ENCODE measurements at regions not wholly inside any gene's neighbourhood (a gene's known extent, or its start where the extent isn't known, plus 50 kb on each side); places are given as distances from the start of the nearest gene placed in this dataset.
"Not testable (repeated sequence)": the region's sequence is repeated elsewhere in the genome, so short reads cannot be mapped to it uniquely, and the experiment has no call there.

DNA sequence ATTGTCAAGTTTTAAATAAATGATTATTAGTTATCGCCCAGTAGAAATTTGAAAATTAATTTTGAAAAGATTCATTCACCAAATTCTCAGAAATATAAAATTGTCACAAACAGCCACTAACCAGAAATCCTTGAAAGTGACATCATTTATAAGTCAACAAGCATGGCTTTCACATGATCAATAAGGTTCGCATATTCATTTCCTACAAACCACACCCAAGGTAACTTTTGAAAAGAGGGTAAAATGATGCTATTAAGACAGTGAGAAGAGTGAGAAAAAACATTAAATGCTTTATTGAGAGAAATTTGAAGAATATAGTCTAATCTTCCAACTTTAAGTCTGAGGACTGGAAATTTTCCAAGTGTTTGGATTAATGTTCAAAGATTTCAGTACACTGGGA lies 263.6 kb upstream of the ALCAM start:
- DNase-seq (ENCODE audit: low spot score in 2 of 2) (no peak), ATAC-seq (no peak)
- no peak overlapping the region for H3K27ac Mint-ChIP-seq
- H3K9me3 Mint-ChIP-seq, result no peaks in the 10 kb centered on the region
- H3K36me3 Mint-ChIP-seq, result no peaks in the 10 kb centered on the region

GRCh38 chr3:105108823-105109222 lies 257.9 kb upstream of the ALCAM start:
- DNase-seq (ENCODE audit: low spot score in 2 of 2), result no peak
- no peaks in the 10 kb centered on the region for H3K36me3 Mint-ChIP-seq
- peaks cover 14 to 18% of the 10 kb centered on the region in 2 donors for H3K9me3 Mint-ChIP-seq
- no peak overlapping the region for H3K27ac Mint-ChIP-seq
- no peak for ATAC-seq

GRCh38 chr3:105118905-105119304 lies 247.8 kb upstream of the ALCAM start:
- Mint-ChIP-seq H3K36me3 (no peaks in the 10 kb centered on the region), H3K27ac (no peak overlapping the region), H3K9me3 (peaks cover 0 to 9% of the 10 kb centered on the region in 2 donors)
- DNase-seq (ENCODE audit: low spot score in 2 of 2) (no peak), ATAC-seq (no peak)

DNA sequence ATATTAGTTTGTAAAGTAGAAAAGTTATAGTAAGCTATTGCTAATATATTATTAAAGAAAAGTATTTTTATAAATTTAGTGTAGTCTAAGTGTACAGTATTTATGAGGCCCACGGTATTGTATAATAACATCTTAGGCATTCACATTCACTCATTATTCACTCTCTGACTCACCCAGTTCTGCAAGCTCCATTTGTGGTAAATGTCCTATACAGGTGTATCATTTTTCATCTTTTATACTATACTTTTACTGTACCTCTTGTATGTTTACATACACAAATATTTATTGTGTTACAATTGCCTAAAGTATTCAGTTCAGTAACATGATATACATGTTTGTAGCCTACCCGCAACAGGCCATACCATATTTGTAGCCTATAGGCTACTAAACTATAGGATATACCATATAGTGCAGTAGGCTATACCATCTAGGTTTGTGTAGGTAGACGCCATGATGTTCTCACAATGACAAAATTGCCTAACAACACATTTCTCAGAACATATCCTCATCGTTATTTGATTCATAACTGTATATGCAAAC lies 246.8 kb upstream of the ALCAM start:
- no peaks in the 10 kb centered on the region for H3K36me3 Mint-ChIP-seq
- ATAC-seq, result no peak
- no peak overlapping the region for H3K27ac Mint-ChIP-seq
- H3K9me3 Mint-ChIP-seq, result peaks cover 0 to 13% of the 10 kb centered on the region in 2 donors
- no peak for DNase-seq (ENCODE audit: low spot score in 2 of 2)

DNA sequence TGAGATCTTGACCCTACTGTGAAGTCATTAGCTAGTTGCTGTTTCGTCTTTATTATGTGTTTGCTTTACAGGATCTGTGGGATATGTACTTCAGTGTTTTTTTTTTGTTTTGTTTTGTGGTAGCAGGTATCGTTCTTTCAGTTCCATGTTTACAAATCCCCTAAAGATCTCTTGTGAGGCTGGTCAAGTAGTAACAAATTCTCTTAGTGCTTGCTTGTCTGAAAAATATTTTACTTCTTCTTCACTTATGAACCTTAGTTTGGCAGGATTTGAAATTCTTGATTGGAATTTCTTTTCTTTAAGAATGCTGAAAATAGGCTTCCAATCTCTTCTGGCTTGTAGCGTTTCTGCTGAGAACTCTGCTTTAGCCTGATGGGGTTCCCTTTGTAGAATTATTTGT lies 235.8 kb upstream of the ALCAM start:
- Mint-ChIP-seq H3K9me3 (peaks cover 14 to 23% of the 10 kb centered on the region in 2 donors), H3K36me3 (peaks cover 0 to 8% of the 10 kb centered on the region in 2 donors), H3K27ac (no peak overlapping the region)
- ATAC-seq, result no peak
- no peak for DNase-seq (ENCODE audit: low spot score in 2 of 2)

DNA sequence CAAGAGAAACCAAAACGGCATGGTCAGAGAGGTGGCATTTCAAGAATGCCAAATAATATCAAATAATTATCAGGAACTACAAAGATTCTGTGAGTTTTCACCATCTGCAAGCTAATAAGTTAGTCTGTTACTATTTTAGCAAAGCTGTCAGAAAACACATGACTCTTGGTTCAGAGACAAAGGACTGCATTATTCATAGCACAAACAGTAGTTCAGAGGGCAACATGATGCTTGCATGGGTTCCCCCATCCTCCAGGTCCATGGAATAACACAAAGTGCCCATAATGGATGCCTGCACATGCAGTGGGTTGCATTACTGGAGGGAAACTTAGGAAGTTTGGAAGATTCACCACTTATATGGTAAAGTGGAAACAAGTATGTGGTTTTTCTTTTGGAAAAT lies 228.8 kb upstream of the ALCAM start:
- no peak for DNase-seq (ENCODE audit: low spot score in 2 of 2)
- Mint-ChIP-seq H3K9me3 (no peaks in the 10 kb centered on the region), H3K27ac (no peak overlapping the region), H3K36me3 (no peaks in the 10 kb centered on the region)
- ATAC-seq, result no peak

DNA sequence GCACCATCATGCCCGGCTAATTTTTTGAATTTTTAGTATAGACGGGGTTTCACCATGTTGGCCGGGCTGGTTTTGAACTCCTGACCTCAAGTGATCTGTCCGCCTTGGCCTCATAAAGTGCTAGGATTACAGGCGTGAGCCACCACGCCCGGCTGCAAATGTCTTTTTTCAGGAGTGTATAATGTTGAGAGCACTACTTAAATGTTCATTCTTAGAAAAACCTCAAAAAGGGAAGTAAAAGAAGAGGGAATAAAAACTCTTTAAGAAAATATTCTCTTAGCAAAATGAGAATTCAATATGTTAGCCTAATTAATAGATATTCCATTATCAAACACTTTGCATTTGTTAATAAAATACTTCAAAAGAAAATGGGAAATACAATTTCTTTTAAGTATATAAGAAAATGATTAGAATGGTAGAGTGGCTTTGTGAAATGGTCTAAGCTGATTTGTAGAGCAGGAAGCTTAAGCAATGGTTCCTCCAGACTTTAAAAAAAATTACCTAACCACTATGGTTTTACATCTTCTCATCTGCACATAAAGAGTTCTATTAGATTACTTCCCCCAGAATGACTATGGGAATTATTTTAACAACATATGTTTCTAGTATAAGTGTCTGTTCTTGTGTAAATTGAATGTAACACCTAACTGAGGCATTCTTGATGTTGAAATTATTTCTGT lies 226.7 kb upstream of the ALCAM start:
- ATAC-seq, result no peak
- Mint-ChIP-seq H3K27ac (no peak overlapping the region), H3K36me3 (no peaks in the 10 kb centered on the region), H3K9me3 (no peaks in the 10 kb centered on the region)
- no peak for DNase-seq (ENCODE audit: low spot score in 2 of 2)

DNA sequence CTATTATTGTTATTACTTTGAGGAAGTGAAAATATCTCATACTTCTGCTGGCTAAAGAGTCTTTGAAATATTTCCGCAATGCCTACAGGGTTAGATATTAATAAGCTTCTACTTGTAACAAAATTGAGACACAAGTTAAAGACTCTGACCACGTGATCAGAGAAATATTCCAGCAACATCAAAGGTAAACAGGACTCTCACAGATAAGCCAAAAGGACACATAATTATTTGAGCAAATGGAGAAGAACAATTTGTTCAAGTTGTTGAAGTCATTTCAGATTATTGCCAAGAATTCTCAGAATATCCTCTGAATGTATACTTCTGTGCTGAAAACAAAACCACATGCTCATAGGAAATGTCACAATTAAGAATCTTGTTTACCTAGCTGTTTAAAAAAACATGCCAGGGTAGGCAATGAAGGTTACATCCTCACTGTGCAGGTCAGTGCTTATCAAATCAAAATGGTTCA lies 225.8 kb upstream of the ALCAM start:
- ATAC-seq (no peak), DNase-seq (ENCODE audit: low spot score in 2 of 2) (no peak)
- Mint-ChIP-seq H3K36me3 (no peaks in the 10 kb centered on the region), H3K9me3 (no peaks in the 10 kb centered on the region), H3K27ac (no peak overlapping the region)

DNA sequence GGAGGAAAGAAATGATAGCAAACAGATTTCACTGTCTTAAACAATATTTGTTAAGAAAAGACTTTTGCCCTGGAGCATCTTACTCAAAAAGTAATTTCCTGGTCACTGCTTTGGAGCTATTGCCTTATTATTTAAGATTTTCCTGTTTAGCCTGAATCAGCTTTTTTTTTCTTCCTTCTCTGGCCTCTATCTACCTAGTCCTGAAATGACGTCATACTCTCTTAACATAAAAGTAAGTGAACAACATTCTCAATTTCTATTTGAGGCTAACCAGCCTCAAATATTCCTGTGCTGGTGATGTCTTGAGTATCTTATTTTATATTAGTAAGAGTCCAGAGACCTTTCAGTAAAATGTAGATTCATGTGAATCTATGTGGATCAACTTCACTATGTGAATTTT lies 221.9 kb upstream of the ALCAM start:
- H3K36me3 Mint-ChIP-seq, result no peaks in the 10 kb centered on the region
- ATAC-seq, result no peak
- H3K27ac Mint-ChIP-seq, result no peak overlapping the region

GRCh38 chr3:105145511-105145910 lies 221.2 kb upstream of the ALCAM start:
- Mint-ChIP-seq H3K36me3 (no peaks in the 10 kb centered on the region), H3K27ac (no peak overlapping the region), H3K9me3 (no peaks in the 10 kb centered on the region)
- no peak for DNase-seq (ENCODE audit: low spot score in 2 of 2)
- no peak for ATAC-seq

More for the DNA sequence above, 221.9 kb upstream of the ALCAM start:
- DNase-seq (ENCODE audit: low spot score in 2 of 2), result no peak
- H3K9me3 Mint-ChIP-seq, result no peaks in the 10 kb centered on the region

DNA sequence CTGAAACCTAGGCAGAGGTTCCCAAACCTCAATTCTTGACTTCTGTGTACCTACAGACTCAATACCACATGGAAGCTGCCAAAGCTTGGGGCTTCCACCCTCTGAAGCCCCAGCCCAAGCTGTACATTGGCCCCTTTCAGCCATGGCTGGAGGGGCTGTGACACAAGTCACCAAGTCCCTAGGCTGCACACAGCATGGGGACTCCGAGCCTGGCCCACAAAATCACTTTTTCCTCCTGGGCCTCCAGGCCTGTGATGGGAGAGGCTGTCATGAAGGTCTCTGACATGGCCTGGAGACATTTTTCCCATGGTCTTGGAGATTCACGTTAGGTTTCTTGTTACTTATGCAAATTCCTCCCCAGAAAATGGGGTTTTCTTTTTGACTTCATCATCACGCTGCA lies 217.5 kb upstream of the ALCAM start:
- DNase-seq (ENCODE audit: low spot score in 2 of 2); H3K27ac Mint-ChIP-seq; H3K9me3 Mint-ChIP-seq; ATAC-seq; H3K36me3 Mint-ChIP-seq: not testable (repeated sequence)

- Mint-ChIP-seq H3K36me3 (no peaks in the 10 kb centered on the region), H3K27ac (no peak overlapping the region), H3K9me3 (no peaks in the 10 kb centered on the region)
- no peak for ATAC-seq
- no peak for DNase-seq (ENCODE audit: low spot score in 2 of 2)
Observed at GRCh38 chr3:105152987-105153386, 213.7 kb upstream of the ALCAM start.

- ATAC-seq (no peak), DNase-seq (ENCODE audit: low spot score in 2 of 2) (no peak)
- Mint-ChIP-seq H3K36me3 (no peaks in the 10 kb centered on the region), H3K27ac (no peak overlapping the region), H3K9me3 (no peaks in the 10 kb centered on the region)
Observed at GRCh38 chr3:105154692-105155091, 212.0 kb upstream of the ALCAM start.

- Mint-ChIP-seq H3K27ac (no peak overlapping the region), H3K9me3 (no peaks in the 10 kb centered on the region), H3K36me3 (no peaks in the 10 kb centered on the region)
- DNase-seq (ENCODE audit: low spot score in 2 of 2), result no peak
- ATAC-seq, result no peak
Observed at GRCh38 chr3:105157067-105157765, 209.5 kb upstream of the ALCAM start.

DNA sequence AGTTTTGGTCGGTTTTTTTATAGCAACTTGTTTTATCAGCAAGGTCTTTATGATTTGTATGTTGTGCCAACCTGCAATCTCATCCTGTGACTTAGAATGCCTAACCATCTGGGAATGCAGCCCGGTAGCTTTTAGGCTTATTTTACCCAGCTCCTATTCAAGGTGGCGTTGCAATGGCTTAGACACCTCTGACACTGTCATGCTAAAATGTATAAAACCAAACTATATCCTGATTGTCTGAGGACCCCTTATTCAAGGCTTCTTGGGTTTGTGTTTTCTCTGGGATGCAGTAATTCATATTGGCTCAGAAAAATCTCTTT lies 209.0 kb upstream of the ALCAM start:
- H3K36me3 Mint-ChIP-seq, result no peaks in the 10 kb centered on the region
- ATAC-seq (no peak), DNase-seq (ENCODE audit: low spot score in 2 of 2) (no peak)

GRCh38 chr3:105158286-105158685 lies 208.4 kb upstream of the ALCAM start:
- Mint-ChIP-seq H3K9me3 (no peaks in the 10 kb centered on the region), H3K27ac (no peak overlapping the region), H3K36me3 (no peaks in the 10 kb centered on the region)
- no peak for DNase-seq (ENCODE audit: low spot score in 2 of 2)
- ATAC-seq, result no peak

More for the DNA sequence above, 209.0 kb upstream of the ALCAM start:
- Mint-ChIP-seq H3K9me3 (no peaks in the 10 kb centered on the region), H3K27ac (no peak overlapping the region)

DNA sequence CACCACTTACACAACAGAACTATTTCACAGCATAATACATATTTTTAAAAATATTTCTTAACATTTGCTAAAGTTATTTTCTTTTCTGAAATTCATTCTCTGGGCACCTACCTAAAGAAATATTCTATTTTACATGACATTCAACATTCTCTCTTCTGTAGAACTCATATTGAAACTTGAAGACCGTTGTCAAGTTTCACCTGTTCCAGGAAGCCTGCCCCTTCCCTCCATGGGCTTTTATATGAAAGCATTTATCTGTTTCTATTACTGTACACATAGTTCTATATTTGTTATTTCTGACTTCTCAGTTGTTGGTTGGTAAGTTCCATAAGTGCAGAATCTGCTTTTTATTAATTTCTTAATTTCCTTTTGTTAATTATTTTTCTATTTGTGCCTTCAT lies 204.3 kb upstream of the ALCAM start:
- ATAC-seq, result no peak
- no peaks in the 10 kb centered on the region for H3K9me3 Mint-ChIP-seq
- no peak for DNase-seq (ENCODE audit: low spot score in 2 of 2)
- no peak overlapping the region for H3K27ac Mint-ChIP-seq
- H3K36me3 Mint-ChIP-seq, result no peaks in the 10 kb centered on the region

GRCh38 chr3:105166893-105167292 lies 199.8 kb upstream of the ALCAM start:
- Mint-ChIP-seq H3K27ac (no peak overlapping the region), H3K36me3 (no peaks in the 10 kb centered on the region), H3K9me3 (no peaks in the 10 kb centered on the region)
- DNase-seq (ENCODE audit: low spot score in 2 of 2) (no peak), ATAC-seq (no peak)

Data from activated naive CD4-positive, alpha-beta T cell treated with anti-CD3 and anti-CD28 coated beads, Interleukin-2, amount 50 U/mL, for 72 hours (primary cell).